Neural cell (in vitro differentiated cells): ENCODE measurements at regions not wholly inside any gene's neighbourhood (a gene's known extent, or its start where the extent isn't known, plus 50 kb on each side); places are given as distances from the start of the nearest gene placed in this dataset.

Source experiments
- H2AFZ ChIP-seq: fragments of 200-600, 300-800 bp; sonication (generic), shearing (Covaris generic); 2 replicates; pipeline ENCODE4 v1.6.0; 2014; ENCODE audit warnings: low read depth, mild to moderate bottlenecking, antibody characterized with exemption, low read length, moderate library complexity
- H3F3A ChIP-seq: fragments of 200-600 bp; shearing (Covaris generic); 2 replicates; pipeline ENCODE4 v1.6.1; 2016; ENCODE audit warnings: mild to moderate bottlenecking, moderate library complexity, mixed read lengths, antibody characterized with exemption, low read length; ENCODE audit not compliant: insufficient read depth, poor library complexity, severe bottlenecking
- H3K27ac ChIP-seq: fragments of 200-600, 300-800 bp; sonication (generic), shearing (Covaris generic); 2 replicates; pipeline ENCODE4 v1.5.1; 2014; ENCODE audit warnings: mild to moderate bottlenecking, low read length, moderate library complexity
- H3K27me3 ChIP-seq: fragments of 300-800, 200-600 bp; sonication (generic), shearing (Covaris generic); 2 replicates; pipeline ENCODE4 v1.6.0; 2014; ENCODE audit warnings: mild to moderate bottlenecking, low read depth, low read length, moderate library complexity; ENCODE audit not compliant: insufficient read depth
- H3K36me3 ChIP-seq: fragments of 300-800, 200-600 bp; sonication (generic), shearing (Covaris generic); 2 replicates; pipeline ENCODE4 v1.5.1; 2014; ENCODE audit warnings: mild to moderate bottlenecking, antibody characterized with exemption, low read length, moderate library complexity; ENCODE audit not compliant: insufficient read depth
- H3K4me2 ChIP-seq: fragments of 300-800, 200-600 bp; sonication (generic), shearing (Covaris generic); 2 replicates; pipeline ENCODE4 v1.6.0; 2014; ENCODE audit warnings: mild to moderate bottlenecking, low read length
- H3K4me3 ChIP-seq: fragments of 300-800, 200-600 bp; sonication (generic), shearing (Covaris generic); 2 replicates; pipeline ENCODE4 v1.5.1; 2014; ENCODE audit warnings: mild to moderate bottlenecking, low read length, moderate library complexity
- H3K79me2 ChIP-seq: fragments of 200-600 bp; shearing (Covaris generic); replicated peaks from 2 replicates; pipeline ENCODE4 v1.6.0; 2014; ENCODE audit warnings: mild to moderate bottlenecking, low read length, moderate library complexity; ENCODE audit not compliant: insufficient read depth
- H3K9ac ChIP-seq: fragments of 300-800, 200-600 bp; sonication (generic), shearing (Covaris generic); 2 replicates; pipeline ENCODE4 v1.6.1; 2016; ENCODE audit warnings: mild to moderate bottlenecking, low read length, mixed read lengths
- H3K9me2 ChIP-seq: fragments of 200-600 bp; shearing (Covaris generic); 2 replicates; pipeline ENCODE4 v1.6.1; 2016; ENCODE audit warnings: mild to moderate bottlenecking, low read length, mixed read lengths; ENCODE audit not compliant: insufficient read depth
- H3K9me3 ChIP-seq: fragments of 200-600, 300-800 bp; sonication (generic), shearing (Covaris generic); 2 replicates; pipeline ENCODE4 v1.6.1; 2016; ENCODE audit warnings: mild to moderate bottlenecking, mixed run types, low read length, moderate library complexity, mixed read lengths
- H4K20me1 ChIP-seq: fragments of 200-600 bp; shearing (Covaris generic); 2 replicates; pipeline ENCODE4 v1.6.1; 2016; ENCODE audit warnings: mild to moderate bottlenecking, mixed run types; ENCODE audit not compliant: insufficient read depth
- EP300 ChIP-seq: fragments of 450-650 bp; conservative IDR thresholded peaks from 2 replicates; pipeline ENCODE4 v1.6.1; 2014; ENCODE audit warnings: antibody characterized with exemption, mild to moderate bottlenecking, moderate library complexity; ENCODE audit not compliant: poor library complexity, severe bottlenecking
- EZH2 ChIP-seq: fragments of 200-600, 300-800 bp; shearing (Covaris generic), sonication (generic); IDR thresholded peaks from 2 replicates; pipeline ENCODE4 v1.6.1; 2014; ENCODE audit warnings: antibody characterized with exemption, low read length, borderline replicate concordance, mild to moderate bottlenecking; ENCODE audit not compliant: insufficient read depth, poor library complexity, severe bottlenecking
- MXI1 ChIP-seq: fragments of 450-650 bp; conservative IDR thresholded peaks from 2 replicates; pipeline ENCODE4 v1.6.1; 2014; ENCODE audit warnings: antibody characterized with exemption, mild to moderate bottlenecking; ENCODE audit not compliant: poor library complexity, severe bottlenecking
- POLR2AphosphoS5 ChIP-seq: IDR thresholded peaks from 2 replicates; pipeline ENCODE4 v1.6.1; 2012
- RAD21 ChIP-seq: fragments of 450-650 bp; conservative IDR thresholded peaks from 2 replicates; pipeline ENCODE4 v1.6.1; 2014; ENCODE audit warnings: antibody characterized with exemption, mild to moderate bottlenecking, moderate library complexity
- SMC3 ChIP-seq: fragments of 450-650 bp; conservative IDR thresholded peaks from 2 replicates; pipeline ENCODE4 v1.6.1; 2014; ENCODE audit warnings: antibody characterized with exemption, mild to moderate bottlenecking, moderate library complexity; ENCODE audit not compliant: poor library complexity
- TAF1 ChIP-seq: IDR thresholded peaks from 2 replicates; pipeline ENCODE4 v1.6.1; 2012; ENCODE audit warnings: low read depth
- TF ChIP-seq, protein P1 (sequence below): fragments of 450-650 bp; IDR thresholded peaks from 2 replicates; pipeline ENCODE4 v1.5.1; 2014; ENCODE audit warnings: antibody characterized with exemption, mild to moderate bottlenecking, moderate library complexity; ENCODE audit not compliant: poor library complexity, severe bottlenecking
- TF ChIP-seq, protein P2 (sequence below): IDR thresholded peaks from 2 replicates; pipeline ENCODE4 v1.6.1; 2012; ENCODE audit warnings: borderline replicate concordance

DNA sequence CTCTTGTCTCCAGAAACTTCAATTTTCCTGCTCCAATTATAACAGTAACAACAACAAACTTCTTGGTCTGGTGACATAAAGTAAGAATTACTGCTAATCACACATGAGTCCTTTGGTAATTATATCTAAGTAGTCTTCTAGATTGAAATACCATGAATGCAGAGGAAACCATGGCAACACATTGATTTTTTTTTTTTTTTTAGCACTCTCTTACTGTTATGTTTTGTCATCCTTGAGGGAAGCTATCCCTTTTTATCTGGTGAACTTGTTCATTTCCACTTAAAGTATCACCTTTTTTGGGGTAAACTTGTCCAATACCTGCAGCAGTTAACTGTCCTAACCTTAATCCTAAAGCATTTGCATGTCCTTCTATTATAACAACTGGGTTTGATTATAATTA lies 256.3 kb downstream of the B3GLCT start:
- no peak for TF ChIP-seq EZH2
- TF ChIP-seq MXI1 = no peak
- TF ChIP-seq, protein P1, sequence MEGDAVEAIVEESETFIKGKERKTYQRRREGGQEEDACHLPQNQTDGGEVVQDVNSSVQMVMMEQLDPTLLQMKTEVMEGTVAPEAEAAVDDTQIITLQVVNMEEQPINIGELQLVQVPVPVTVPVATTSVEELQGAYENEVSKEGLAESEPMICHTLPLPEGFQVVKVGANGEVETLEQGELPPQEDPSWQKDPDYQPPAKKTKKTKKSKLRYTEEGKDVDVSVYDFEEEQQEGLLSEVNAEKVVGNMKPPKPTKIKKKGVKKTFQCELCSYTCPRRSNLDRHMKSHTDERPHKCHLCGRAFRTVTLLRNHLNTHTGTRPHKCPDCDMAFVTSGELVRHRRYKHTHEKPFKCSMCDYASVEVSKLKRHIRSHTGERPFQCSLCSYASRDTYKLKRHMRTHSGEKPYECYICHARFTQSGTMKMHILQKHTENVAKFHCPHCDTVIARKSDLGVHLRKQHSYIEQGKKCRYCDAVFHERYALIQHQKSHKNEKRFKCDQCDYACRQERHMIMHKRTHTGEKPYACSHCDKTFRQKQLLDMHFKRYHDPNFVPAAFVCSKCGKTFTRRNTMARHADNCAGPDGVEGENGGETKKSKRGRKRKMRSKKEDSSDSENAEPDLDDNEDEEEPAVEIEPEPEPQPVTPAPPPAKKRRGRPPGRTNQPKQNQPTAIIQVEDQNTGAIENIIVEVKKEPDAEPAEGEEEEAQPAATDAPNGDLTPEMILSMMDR = no peak
- no peak for TF ChIP-seq SMC3
- TF ChIP-seq, protein P2, sequence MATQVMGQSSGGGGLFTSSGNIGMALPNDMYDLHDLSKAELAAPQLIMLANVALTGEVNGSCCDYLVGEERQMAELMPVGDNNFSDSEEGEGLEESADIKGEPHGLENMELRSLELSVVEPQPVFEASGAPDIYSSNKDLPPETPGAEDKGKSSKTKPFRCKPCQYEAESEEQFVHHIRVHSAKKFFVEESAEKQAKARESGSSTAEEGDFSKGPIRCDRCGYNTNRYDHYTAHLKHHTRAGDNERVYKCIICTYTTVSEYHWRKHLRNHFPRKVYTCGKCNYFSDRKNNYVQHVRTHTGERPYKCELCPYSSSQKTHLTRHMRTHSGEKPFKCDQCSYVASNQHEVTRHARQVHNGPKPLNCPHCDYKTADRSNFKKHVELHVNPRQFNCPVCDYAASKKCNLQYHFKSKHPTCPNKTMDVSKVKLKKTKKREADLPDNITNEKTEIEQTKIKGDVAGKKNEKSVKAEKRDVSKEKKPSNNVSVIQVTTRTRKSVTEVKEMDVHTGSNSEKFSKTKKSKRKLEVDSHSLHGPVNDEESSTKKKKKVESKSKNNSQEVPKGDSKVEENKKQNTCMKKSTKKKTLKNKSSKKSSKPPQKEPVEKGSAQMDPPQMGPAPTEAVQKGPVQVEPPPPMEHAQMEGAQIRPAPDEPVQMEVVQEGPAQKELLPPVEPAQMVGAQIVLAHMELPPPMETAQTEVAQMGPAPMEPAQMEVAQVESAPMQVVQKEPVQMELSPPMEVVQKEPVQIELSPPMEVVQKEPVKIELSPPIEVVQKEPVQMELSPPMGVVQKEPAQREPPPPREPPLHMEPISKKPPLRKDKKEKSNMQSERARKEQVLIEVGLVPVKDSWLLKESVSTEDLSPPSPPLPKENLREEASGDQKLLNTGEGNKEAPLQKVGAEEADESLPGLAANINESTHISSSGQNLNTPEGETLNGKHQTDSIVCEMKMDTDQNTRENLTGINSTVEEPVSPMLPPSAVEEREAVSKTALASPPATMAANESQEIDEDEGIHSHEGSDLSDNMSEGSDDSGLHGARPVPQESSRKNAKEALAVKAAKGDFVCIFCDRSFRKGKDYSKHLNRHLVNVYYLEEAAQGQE = no peak
- no peak for TF ChIP-seq POLR2AphosphoS5
- no peak for TF ChIP-seq TAF1
- no peak for TF ChIP-seq EP300
- no peak for TF ChIP-seq RAD21
- Histone ChIP-seq H3K36me3 (no peaks in the 10 kb centered on the region), H2AFZ (no peak overlapping the region), H3K9ac (no peak overlapping the region), H3K4me3 (no peak overlapping the region), H3K4me2 (no peak overlapping the region), H3K9me3 (no peaks in the 10 kb centered on the region), H3K9me2 (no peaks in the 10 kb centered on the region), H4K20me1 (no peaks in the 10 kb centered on the region), H3K27me3 (no peaks in the 10 kb centered on the region), H3F3A (peaks cover 3% of the 10 kb centered on the region), H3K79me2 (no peaks in the 10 kb centered on the region), H3K27ac (no peak overlapping the region)

DNA sequence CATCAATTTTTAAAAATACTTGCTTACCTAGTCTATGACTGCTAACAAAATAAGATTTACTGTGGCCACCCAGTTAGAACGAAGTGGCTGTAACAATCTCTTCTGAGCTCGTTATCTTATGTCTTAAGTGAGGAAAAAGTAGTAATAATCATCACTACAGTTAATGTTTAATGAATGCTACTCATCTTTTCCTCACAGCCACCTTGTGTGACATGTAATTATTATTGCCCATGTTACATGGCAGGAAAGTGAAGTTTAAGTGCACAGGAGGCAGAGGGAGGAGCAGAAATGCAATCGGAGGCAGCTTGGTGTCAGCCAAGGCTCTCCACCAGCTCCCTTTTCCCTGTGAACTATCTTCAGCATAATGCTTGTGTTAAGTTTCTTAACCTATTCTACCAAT lies 260.3 kb downstream of the B3GLCT start:
- Histone ChIP-seq H3F3A (peaks cover 3% of the 10 kb centered on the region), H3K27ac (no peak overlapping the region), H3K9me3 (no peaks in the 10 kb centered on the region), H3K4me3 (no peak overlapping the region), H3K27me3 (no peaks in the 10 kb centered on the region), H3K9ac (no peak overlapping the region), H4K20me1 (no peaks in the 10 kb centered on the region), H3K79me2 (no peaks in the 10 kb centered on the region), H3K4me2 (no peak overlapping the region), H2AFZ (no peak overlapping the region), H3K9me2 (no peaks in the 10 kb centered on the region), H3K36me3 (no peaks in the 10 kb centered on the region)
- no peak for TF ChIP-seq MXI1
- no peak for TF ChIP-seq EZH2
- no peak for TF ChIP-seq TAF1
- no peak for TF ChIP-seq RAD21
- TF ChIP-seq, protein P1 = no peak
- no peak for TF ChIP-seq SMC3
- TF ChIP-seq EP300 = no peak
- TF ChIP-seq, protein P2 = no peak
- TF ChIP-seq POLR2AphosphoS5 = no peak
